Type B pancreatic cell (in vitro differentiated cells): ENCODE measurements at regions not wholly inside any gene's neighbourhood (a gene's known extent, or its start where the extent isn't known, plus 50 kb on each side); places are given as distances from the start of the nearest gene placed in this dataset.

ENCODE experiments used
- DNase-seq: peaks from one replicate; pipeline ENCODE4 v3.0.0; 2021; ENCODE audit warnings: mixed read lengths; ENCODE audit not compliant: unreplicated experiment; ENCODE audit errors: extremely low spot score
- H3K27ac Mint-ChIP-seq: 2 replicates; pipeline ENCODE4 v1.8.0; 2021; ENCODE audit warnings: mild to moderate bottlenecking, mixed read lengths
- H3K27me3 Mint-ChIP-seq: 2 replicates; pipeline ENCODE4 v1.8.0; 2021; ENCODE audit warnings: mixed read lengths
- H3K36me3 Mint-ChIP-seq: 2 replicates; pipeline ENCODE4 v1.8.0; 2021; ENCODE audit warnings: mixed read lengths
- H3K4me1 Mint-ChIP-seq: one replicate; pipeline ENCODE4 v1.8.0; 2021; ENCODE audit warnings: mixed read lengths; ENCODE audit not compliant: unreplicated experiment
- H3K4me3 Mint-ChIP-seq: 2 replicates; pipeline ENCODE4 v1.8.0; 2021; ENCODE audit warnings: mild to moderate bottlenecking, mixed read lengths
- H3K9me3 Mint-ChIP-seq: 2 replicates; pipeline ENCODE4 v1.8.0; 2021; ENCODE audit warnings: mixed read lengths
- CTCF ChIP-seq: fragments of 200-600 bp; sonication (generic); conservative IDR thresholded peaks from 2 replicates; pipeline ENCODE4 v1.5.0; 2021; ENCODE audit warnings: antibody characterized with exemption, mild to moderate bottlenecking

DNA sequence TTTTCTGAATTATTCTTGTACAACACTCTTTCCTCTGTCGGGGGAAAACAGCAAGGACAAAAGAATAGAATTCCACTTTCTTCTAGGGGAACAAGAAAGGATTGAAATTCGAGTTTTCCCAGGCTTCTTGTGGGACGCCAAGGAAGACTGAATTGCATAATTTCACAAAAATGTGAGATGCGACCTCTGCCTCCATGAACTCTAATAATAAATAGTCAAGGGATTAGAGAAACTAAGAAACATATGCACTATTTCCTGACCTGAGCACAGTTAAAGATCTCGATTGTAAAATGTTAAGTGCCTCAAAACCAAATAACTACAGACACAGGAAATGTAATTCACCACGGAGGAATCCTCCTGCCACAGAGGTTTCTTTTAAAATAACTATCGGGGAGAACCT, 117.3 kb upstream of the MARK1 start:
- peak overlapping the region; percentile 19 for H3K27ac Mint-ChIP-seq
- no peak for DNase-seq
- no peak overlapping the region for H3K4me3 Mint-ChIP-seq
- no peaks in the 10 kb centered on the region for H3K27me3 Mint-ChIP-seq
- H3K9me3 Mint-ChIP-seq, result no peaks in the 10 kb centered on the region
- H3K36me3 Mint-ChIP-seq, result no peaks in the 10 kb centered on the region
- H3K4me1 Mint-ChIP-seq, result peaks cover 15% of the 10 kb centered on the region
- no peak for TF ChIP-seq CTCF

DNA sequence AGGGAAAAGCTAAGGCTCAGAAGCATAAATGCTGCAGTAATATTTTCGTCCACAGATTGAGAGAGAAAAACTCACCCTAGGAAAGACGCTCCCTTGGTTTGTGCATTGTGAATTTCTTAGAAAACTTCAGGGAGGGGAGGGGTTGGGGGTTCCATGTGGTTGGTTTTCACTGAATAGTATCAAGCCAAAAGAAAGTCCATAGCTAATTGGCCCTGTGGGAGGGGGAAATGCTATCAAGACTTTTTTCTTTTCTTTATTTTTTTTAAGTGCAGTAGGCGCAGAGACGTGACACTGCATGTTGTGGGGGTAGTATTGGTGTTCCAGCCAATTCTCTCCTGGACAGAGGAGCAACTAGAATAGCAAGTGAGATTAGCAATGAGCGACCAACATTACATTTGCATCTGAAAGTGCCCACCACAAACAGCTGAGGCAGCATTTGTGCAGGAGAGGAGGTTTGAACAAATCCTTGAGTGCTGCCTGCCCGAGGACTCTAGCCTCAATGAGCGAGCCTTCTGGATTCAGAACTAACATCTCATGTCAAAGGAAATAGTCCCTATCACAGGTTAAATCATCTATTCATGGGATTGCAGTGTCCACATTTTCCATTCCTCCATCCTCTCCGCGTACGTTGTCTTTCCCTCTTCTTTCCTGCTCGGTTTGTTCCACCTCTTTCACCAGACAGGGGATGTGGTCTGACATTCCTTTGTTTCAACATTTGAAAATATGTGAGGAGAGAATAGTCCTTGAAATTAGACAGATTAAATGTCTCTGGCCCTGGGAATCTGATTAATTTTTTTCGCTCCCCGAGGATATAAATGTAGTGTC, 118.0 kb upstream of the MARK1 start:
- Mint-ChIP-seq H3K9me3 (no peaks in the 10 kb centered on the region), H3K4me3 (no peak overlapping the region), H3K27ac (peak overlapping the region; percentile 19), H3K36me3 (no peaks in the 10 kb centered on the region), H3K27me3 (no peaks in the 10 kb centered on the region), H3K4me1 (peaks cover 15% of the 10 kb centered on the region)
- DNase-seq, result no peak
- TF ChIP-seq CTCF, result no peak

DNA sequence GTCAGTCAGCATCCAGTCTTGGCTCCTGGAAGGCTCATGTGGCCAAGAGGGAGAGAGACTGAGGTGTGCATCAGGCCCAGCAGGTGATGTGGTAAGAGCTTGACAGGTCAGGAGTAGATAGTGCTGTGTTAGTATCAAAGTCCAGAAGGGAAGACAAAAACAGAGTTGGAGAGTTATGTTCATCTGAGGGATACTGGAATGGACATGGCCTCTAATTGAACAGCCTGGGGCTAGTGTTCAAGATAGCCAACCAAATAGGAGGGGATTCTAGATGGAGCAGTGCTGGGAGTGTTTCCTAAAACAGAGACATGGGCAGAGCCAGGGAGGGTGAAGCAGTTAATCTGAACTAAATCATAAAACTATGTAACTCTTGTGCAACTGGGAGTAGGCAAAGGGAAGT, 120.7 kb upstream of the MARK1 start:
- no peak for DNase-seq
- H3K36me3 Mint-ChIP-seq, result no peaks in the 10 kb centered on the region
- H3K4me1 Mint-ChIP-seq, result peaks cover 15% of the 10 kb centered on the region
- H3K27me3 Mint-ChIP-seq, result no peaks in the 10 kb centered on the region
- H3K4me3 Mint-ChIP-seq, result no peak overlapping the region
- H3K9me3 Mint-ChIP-seq, result no peaks in the 10 kb centered on the region
- H3K27ac Mint-ChIP-seq, result no peak overlapping the region
- no peak for TF ChIP-seq CTCF

DNA sequence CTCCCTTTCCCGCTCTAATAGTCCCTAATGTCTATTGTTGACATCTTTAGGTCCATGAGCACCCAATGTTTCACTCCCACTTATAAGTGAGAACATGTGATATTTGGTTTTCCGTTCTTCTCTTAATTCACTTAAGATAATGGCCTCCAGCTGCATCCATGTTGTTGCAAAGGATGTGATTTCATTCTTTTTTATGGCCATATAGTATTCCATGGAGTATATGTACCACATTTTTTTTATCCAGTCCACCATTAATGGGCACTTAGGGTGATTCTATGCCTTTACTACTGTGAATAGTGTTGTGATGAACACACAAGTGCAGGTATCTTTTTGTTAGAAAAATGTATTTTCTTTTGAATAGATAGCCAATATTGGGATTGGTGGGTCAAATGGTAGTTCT, 126.0 kb upstream of the RAB3GAP2 start:
- Mint-ChIP-seq H3K4me3 (no peak overlapping the region), H3K27ac (no peak overlapping the region), H3K27me3 (peaks cover 3% of the 10 kb centered on the region), H3K4me1 (no peaks in the 10 kb centered on the region), H3K9me3 (no peaks in the 10 kb centered on the region), H3K36me3 (no peaks in the 10 kb centered on the region)
- TF ChIP-seq CTCF, result no peak
- DNase-seq, result no peak

GRCh38 chr1:220391491-220391890, 119.2 kb upstream of the RAB3GAP2 start:
- no peak for DNase-seq
- TF ChIP-seq CTCF, result no peak
- Mint-ChIP-seq H3K9me3 (no peaks in the 10 kb centered on the region), H3K4me1 (no peaks in the 10 kb centered on the region), H3K27ac (no peak overlapping the region), H3K27me3 (peaks cover 3% of the 10 kb centered on the region), H3K36me3 (no peaks in the 10 kb centered on the region), H3K4me3 (no peak overlapping the region)

DNA sequence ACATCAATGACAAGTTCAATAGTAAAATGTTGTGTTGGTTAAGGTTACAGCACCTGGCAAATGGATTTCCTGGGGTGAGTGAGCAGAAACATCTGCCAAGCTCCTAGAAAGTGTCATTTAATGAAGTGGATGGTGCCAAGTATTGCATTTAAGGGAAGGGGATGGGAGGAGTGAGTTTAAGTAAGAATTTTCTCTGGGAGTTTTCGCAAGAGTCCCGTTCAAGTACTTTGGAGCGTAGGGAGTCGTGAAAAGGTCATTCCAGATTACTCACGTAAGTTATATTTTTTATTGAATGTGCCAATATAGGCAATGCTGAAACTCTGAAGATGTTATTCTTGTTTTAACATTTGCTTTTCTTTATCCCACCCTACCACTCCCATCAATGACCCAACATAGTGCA, 117.4 kb upstream of the RAB3GAP2 start:
- H3K27ac Mint-ChIP-seq, result no peak overlapping the region
- DNase-seq, result no peak
- no peak overlapping the region for H3K4me3 Mint-ChIP-seq
- no peaks in the 10 kb centered on the region for H3K36me3 Mint-ChIP-seq
- H3K4me1 Mint-ChIP-seq, result no peaks in the 10 kb centered on the region
- no peak for TF ChIP-seq CTCF
- H3K9me3 Mint-ChIP-seq, result peaks cover 11% of the 10 kb centered on the region
- no peaks in the 10 kb centered on the region for H3K27me3 Mint-ChIP-seq
